ENCODE measurements at regions not wholly inside any gene's neighbourhood (a gene's known extent, or its start where the extent isn't known, plus 50 kb on each side); places are given as distances from the start of the nearest gene placed in this dataset.

GRCh38 chr3:21991061-21991460 lies 240.1 kb upstream of the ZNF385D start:
- H3K27ac ChIP-seq (ENCODE audit: low read depth in 2 of 2, low read length in 1 of 2), result no peak overlapping the region
- H3K27me3 ChIP-seq (ENCODE audit: insufficient read depth), result no peaks in the 10 kb centered on the region
- H3K4me2 ChIP-seq, result no peak overlapping the region
- 26% methylated on average over 3 of the region's 3 CpGs for WGBS (ENCODE audit: low lambda C conversion rate)
- H3K4me1 ChIP-seq (ENCODE audit: control insufficient read depth in 1 of 2, insufficient read depth in 2 of 2, low read depth in 1 of 2, low read length in 1 of 2), result no peaks in the 10 kb centered on the region
- CTCF ChIA-PET, result interaction anchor here (1.0 kb wide), 1 partner anchor 20 kb away, joined by 3 read pairs; no protein-coding TSS in a partner anchor
- DNase-seq, result no peak
- no peak overlapping the region for H3K9ac ChIP-seq
- H3K9me3 ChIP-seq, result no peaks in the 10 kb centered on the region
- TF ChIP-seq SIN3A (IDR thresholded peaks at IDR 0.05; ENCODE audit: borderline replicate concordance, low read depth, low read length) (no peak), MEF2A (IDR thresholded peaks at IDR 0.05; ENCODE audit: borderline replicate concordance, low read depth) (no peak), USF2 (IDR thresholded peaks at IDR 0.05; ENCODE audit: borderline replicate concordance, low read depth, low read length) (no peak), ELF1 (IDR thresholded peaks at IDR 0.05) (no peak), NRF1 (IDR thresholded peaks at IDR 0.05; ENCODE audit: low read depth, low read length) (no peak), RXRA (IDR thresholded peaks at IDR 0.05; ENCODE audit: borderline replicate concordance, low read depth) (no peak), SMC3 (IDR thresholded peaks at IDR 0.05; ENCODE audit: low read depth, low read length) (no peak), FOXJ3 (CRISPR knock-in tag; IDR thresholded peaks at IDR 0.05) (no peak), TEAD4 (IDR thresholded peaks at IDR 0.05; ENCODE audit: borderline replicate concordance, insufficient read depth) (no peak), POLR2AphosphoS5 (IDR thresholded peaks at IDR 0.05; ENCODE audit: low read depth, low read length) (no peak), EP300 (IDR thresholded peaks at IDR 0.05; ENCODE audit: borderline replicate concordance in 1 of 2, low read depth in 1 of 2, low read length in 1 of 2) (no peak), YY1 (IDR thresholded peaks at IDR 0.05; ENCODE audit: low read depth) (no peak), JUND (IDR thresholded peaks at IDR 0.05) (no peak), RCOR1 (IDR thresholded peaks at IDR 0.05; ENCODE audit: low read length) (no peak), RAD21 (IDR thresholded peaks at IDR 0.05; ENCODE audit: low read length) (no peak), EZH2phosphoT487 (IDR thresholded peaks at IDR 0.05; ENCODE audit: borderline replicate concordance, low read depth) (no peak), RFX5 (IDR thresholded peaks at IDR 0.05; ENCODE audit: low read length) (no peak), GABPA (IDR thresholded peaks at IDR 0.05; ENCODE audit: low read depth) (no peak)
- TF ChIP-seq, protein P1, sequence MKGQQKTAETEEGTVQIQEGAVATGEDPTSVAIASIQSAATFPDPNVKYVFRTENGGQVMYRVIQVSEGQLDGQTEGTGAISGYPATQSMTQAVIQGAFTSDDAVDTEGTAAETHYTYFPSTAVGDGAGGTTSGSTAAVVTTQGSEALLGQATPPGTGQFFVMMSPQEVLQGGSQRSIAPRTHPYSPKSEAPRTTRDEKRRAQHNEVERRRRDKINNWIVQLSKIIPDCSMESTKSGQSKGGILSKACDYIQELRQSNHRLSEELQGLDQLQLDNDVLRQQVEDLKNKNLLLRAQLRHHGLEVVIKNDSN (IDR thresholded peaks at IDR 0.05; ENCODE audit: borderline replicate concordance, low read depth), result no peak
- TF ChIP-seq, protein P2, sequence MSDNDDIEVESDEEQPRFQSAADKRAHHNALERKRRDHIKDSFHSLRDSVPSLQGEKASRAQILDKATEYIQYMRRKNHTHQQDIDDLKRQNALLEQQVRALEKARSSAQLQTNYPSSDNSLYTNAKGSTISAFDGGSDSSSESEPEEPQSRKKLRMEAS (IDR thresholded peaks at IDR 0.05; ENCODE audit: low read depth), result no peak
- no peaks in the 10 kb centered on the region for H4K20me1 ChIP-seq (ENCODE audit: insufficient read depth)
- H3K4me3 ChIP-seq (ENCODE audit: low read depth in 2 of 2, low read length in 1 of 2), result no peak overlapping the region
- H3F3A ChIP-seq (replicated peaks; ENCODE audit: insufficient read depth), result no peaks in the 10 kb centered on the region
- H3K36me3 ChIP-seq (replicated peaks in 1 of 2; ENCODE audit: control insufficient read depth in 1 of 2, insufficient read depth in 2 of 2, low read length in 1 of 2), result no peaks in the 10 kb centered on the region
- no peaks in the 10 kb centered on the region for H3K79me2 ChIP-seq (ENCODE audit: insufficient read depth)
- POLR2A ChIA-PET, result no interaction called here
- H2AFZ ChIP-seq (ENCODE audit: low read depth), result no peak overlapping the region
- no peaks in the 10 kb centered on the region for H3K9me2 ChIP-seq

Measured in SK-N-SH (cell line).